ENCODE measurements at regions not wholly inside any gene's neighbourhood (a gene's known extent, or its start where the extent isn't known, plus 50 kb on each side); places are given as distances from the start of the nearest gene placed in this dataset.
A peak's percentile ranks its signal among the peaks of the same experiment; 100 is the strongest.
"Not testable (repeated sequence)": the region's sequence is repeated elsewhere in the genome, so short reads cannot be mapped to it uniquely, and the experiment has no call there.

GRCh38 chr4:175033162-175033561 is 115.0 kb downstream of the ADAM29 start:
- DNase-seq (ENCODE audit: low spot score), result no peak

- no peak for DNase-seq (ENCODE audit: low spot score)
Measured at GRCh38 chr4:175034007-175034406, 115.8 kb downstream of the ADAM29 start.

DNA sequence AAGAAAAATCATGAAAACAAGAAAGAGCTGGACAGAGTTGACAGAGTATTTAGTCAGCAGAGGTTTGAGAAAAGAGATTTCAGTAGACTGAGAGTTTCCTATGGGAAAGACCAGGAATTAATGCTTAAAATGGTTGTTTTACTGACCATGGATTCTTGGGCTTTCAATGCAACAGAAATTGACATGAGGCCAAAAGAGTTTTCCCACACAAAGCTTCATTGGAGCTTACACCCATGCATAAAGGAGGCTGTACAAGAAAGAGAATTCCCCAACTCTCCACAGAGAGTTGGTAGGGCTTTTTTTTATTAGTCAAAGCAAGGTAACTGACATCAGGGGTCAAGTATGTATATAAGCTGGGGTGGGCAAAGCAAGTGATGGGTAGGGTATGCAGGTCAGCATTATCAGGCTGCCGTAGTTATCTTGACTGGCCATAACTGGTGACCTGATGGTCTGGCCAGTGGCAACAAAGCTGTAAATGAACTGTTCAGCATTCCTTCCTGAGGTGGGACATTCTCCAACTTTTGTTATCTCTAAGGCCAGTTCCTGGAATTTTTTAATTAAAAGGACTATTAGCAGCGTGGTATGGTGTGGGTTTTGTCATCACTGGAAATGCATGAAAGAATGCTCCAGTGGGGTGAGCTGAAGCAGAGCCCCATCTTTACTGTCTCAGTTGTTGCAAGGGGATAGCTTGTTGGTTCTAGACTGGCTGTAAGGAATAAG is 117.0 kb downstream of the ADAM29 start:
- no peak for DNase-seq (ENCODE audit: low spot score)

DNA sequence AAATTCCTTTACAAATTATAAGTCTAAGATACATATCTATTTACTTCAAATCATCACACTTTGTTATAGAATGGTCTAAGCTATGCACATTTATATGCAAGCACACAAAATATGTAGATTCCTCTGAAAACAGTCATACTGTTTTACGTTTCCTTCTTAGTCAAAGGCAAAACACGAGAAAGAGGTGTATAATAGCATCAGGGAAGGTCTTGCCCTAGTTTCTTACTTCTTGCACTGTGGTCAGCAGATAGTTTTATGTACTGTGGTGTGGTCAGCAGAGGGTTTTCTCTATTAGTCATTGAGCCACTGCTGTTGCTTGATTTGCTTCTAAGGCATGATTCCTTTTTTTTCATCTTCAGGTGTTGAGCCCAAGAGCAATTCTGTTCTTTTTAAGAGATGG is 117.7 kb downstream of the ADAM29 start:
- no peak for DNase-seq (ENCODE audit: low spot score)

- DNase-seq (ENCODE audit: low spot score), result no peak
Measured at GRCh38 chr4:175048111-175048784, 130.1 kb downstream of the ADAM29 start.

DNA sequence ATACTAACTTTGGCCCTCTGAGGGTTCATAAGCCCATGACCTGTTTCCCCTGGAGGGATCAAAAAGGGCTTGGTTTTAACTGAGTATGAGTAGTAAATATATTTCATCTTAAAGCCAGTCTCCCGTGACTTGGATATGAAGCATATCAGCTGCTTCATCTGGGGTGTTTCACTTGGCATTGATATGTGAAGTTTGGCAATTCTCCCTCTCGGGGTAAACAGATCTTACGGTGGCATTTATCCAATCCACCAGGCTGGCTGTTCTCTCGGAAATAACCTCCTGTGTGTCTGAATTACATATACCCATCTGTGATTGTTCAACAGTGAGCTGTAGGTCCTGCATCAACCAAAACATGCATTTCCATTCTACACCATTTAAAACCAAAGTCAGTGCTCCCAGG is 130.7 kb downstream of the ADAM29 start:
- DNase-seq (ENCODE audit: low spot score), result no peak

- no peak for DNase-seq (ENCODE audit: low spot score)
Measured at GRCh38 chr4:175051974-175052373, 133.8 kb downstream of the ADAM29 start.

- DNase-seq (ENCODE audit: low spot score), result peak; percentile 1
Measured at GRCh38 chr4:175054980-175055379, 136.8 kb downstream of the ADAM29 start.

DNA sequence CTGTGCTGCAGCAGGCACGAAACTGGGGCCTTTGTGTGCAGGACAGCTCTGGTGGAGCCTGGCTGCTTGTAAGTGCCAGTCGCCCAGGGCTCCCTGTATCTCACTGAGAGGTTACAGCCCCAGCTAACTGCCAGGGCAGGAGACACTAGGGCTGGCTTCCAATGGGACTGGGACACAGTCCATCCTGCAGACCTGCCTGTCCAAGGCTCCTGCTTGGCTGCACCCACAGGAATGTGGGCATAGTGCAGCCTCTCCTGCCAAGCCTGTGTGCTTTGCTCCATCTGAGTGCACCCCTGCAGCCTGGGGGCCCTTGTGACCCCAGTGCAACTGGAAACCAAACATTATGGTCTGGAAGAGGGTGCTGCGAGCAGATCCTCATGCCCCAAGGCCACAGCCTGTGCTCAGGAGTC is 144.0 kb downstream of the ADAM29 start:
- DNase-seq (ENCODE audit: low spot score), result no peak

DNA sequence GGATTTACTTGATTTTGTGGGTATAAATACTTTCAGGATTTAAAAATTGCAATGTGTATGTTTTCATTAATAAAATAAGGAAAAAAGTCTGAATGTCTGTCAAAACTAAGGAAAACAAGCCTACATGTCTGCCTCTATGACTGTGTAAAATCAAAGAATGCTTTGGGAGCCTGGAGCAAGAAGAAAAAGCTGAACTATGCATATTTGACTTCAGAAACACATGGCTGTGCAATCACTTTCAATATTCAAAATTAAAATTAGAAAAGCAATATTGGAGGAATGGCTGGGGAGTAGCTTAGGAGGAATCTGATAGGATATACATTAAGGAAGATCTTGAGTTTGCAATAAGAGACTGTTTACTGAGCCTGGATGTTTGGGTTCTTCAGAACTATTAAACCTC is 147.1 kb downstream of the ADAM29 start:
- no peak for DNase-seq (ENCODE audit: low spot score)

- DNase-seq (ENCODE audit: low spot score), result no peak
Measured at GRCh38 chr4:175066923-175067627, 148.9 kb downstream of the ADAM29 start.

DNA sequence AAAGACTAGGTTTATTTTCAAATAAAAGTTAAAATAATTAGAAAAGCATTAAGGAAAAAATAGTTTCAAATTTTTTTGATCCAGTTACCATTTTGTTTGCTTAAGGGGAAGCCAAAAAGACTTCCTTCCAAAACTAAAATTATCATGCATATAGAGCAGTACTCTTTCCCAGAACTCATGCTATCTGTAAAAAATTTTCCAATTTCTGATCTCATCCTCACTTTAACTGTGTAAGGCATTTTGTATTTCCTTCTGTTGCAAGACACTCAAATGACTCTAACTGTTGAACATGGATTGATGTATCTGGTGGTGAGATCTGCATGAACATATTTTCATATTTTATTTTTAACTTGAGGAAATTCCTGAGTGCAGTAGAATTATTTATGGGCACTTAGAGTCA is 150.1 kb downstream of the ADAM29 start:
- no peak for DNase-seq (ENCODE audit: low spot score)

DNA sequence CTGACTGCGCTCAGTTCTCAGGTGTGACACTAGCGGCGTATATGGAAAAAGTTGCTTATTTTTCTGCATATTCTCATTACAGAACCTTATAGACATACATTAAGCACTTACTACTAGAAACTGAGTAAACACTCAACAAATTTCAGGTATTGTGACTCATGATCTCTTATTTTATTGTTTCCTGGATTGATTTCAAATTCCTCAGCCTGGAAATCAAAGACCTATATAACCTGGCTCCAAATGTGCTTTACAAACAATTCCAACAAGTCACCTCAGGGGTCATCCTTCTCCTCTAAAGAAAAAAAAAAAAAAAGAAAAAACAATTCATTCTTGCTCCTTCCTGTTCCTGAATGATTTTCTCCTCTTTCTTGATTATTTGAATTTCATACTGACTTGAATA is 152.3 kb downstream of the ADAM29 start:
- no peak for DNase-seq (ENCODE audit: low spot score)

DNA sequence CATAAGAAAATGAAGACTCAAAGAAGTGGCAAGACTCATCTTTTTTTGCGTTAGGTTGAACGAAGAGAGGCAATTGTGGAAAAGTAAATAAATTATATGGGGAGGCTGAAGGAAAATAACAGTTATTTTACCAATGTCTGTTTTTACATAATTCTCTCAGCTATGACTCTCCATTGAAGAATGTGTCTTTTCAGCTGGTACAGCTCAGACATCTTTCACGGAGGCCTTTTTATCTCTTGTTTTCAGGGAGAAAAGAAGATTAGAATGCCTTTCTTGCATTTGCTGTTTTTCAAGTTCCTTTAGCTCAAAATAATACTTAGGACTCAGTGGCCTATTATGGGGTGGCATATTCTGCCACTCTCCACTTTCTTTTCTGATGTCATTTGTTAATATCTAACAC is 153.0 kb downstream of the ADAM29 start:
- DNase-seq (ENCODE audit: low spot score), result no peak

- no peak for DNase-seq (ENCODE audit: low spot score)
Measured at GRCh38 chr4:175087145-175087544, 169.0 kb downstream of the ADAM29 start.

- no peak for DNase-seq (ENCODE audit: low spot score)
Measured at GRCh38 chr4:175090116-175090515, 172.0 kb downstream of the ADAM29 start.

DNA sequence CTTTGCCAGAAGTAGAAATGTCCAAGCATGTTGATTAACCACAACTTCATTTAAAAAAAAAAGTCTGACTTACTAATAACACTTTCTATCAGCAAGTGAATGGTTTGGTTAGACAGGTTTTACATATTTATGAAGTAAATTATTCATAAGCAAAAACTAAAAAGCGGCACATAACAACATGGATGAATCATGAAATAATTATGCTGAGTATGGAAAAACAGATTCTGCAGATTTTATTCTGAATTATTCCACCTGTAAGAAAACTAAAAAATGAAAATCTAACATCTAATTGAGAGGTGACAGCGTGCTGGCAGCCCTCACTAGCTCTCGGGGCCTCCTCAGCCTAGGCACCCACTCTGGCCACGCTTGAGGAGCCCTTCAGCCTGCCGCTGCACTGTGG is 173.5 kb downstream of the ADAM29 start:
- DNase-seq (ENCODE audit: low spot score), result no peak

DNA sequence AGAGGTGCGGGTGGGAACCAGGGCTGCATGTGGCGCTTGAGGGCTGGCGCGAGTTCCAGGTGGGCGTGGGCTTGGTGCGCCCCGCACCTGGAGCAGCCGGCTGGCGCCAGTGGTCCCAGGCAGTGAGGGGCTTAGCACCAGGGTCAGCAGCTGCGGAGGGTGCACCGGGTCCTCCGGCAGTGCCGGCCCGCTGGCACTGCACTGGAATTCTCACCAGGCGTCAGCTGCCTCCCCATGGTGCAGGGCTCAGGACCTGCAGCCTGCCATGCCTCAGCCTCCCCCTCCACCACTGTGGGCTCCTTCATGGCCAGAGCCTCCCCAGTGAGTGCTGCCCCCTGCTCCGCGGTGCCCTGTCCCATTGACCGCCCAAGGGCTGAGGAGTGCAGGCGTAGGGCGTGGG is 174.0 kb downstream of the ADAM29 start:
- no peak for DNase-seq (ENCODE audit: low spot score)

GRCh38 chr4:175093055-175093454 is 174.9 kb downstream of the ADAM29 start:
- not testable (repeated sequence) for DNase-seq (ENCODE audit: low spot score)

DNA sequence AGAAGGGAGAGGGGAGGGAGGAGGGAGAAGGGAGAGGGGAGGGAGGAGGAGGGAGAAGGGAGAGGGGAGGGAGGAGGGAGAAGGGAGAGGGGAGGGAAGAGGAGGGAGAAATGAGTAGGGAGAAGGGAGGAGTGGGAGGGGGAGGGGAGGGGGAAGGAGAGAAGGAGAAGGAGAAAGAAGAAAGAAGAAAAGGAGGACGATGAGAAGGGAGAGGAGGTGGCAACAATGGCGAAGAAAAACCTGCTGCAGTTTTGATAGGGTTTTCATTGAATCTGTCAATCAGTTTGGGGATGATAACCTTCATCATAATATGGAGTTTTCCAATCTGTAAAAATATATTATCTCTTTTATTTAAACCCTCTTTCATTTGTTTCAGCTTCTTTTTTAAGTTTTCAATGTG is 185.2 kb downstream of the ADAM29 start:
- no peak for DNase-seq (ENCODE audit: low spot score)

GRCh38 chr4:175106301-175106700 is 188.1 kb downstream of the ADAM29 start:
- no peak for DNase-seq (ENCODE audit: low spot score)

GRCh38 chr4:175109933-175110332 is 191.8 kb downstream of the ADAM29 start:
- no peak for DNase-seq (ENCODE audit: low spot score)

DNA sequence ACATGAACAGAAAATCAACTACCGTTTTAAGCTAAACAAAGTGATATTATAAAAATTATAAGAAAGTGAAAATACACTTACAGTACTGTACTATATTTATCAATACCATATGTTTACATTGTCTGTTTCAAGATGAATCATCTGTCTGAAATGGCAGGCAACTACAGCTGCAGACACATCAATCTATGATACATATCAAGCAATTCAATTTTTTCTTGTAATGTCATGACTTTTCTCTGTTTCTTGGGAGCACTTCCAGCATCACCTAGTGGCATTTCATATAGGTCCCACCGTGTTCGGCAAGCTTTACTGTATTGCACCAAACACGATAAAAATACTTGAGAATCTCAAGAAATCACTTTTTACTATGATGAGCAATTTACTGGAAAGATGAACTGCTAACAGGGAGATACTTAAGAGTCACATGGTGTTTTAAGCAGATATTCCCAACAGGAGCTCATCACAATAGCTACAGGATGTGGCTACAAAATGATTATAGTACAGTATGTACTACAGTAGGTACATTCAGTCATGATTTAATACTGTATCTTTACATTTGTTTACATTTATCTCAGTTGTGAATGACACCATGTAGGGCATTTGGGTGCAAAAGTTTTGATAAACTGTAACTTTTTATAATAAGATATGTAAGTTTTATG is 207.4 kb downstream of the ADAM29 start:
- DNase-seq (ENCODE audit: low spot score), result no peak
